ENCODE measurements at regions not wholly inside any gene's neighbourhood (a gene's known extent, or its start where the extent isn't known, plus 50 kb on each side); places are given as distances from the start of the nearest gene placed in this dataset.
"Not testable (repeated sequence)": the region's sequence is repeated elsewhere in the genome, so short reads cannot be mapped to it uniquely, and the experiment has no call there.

DNA sequence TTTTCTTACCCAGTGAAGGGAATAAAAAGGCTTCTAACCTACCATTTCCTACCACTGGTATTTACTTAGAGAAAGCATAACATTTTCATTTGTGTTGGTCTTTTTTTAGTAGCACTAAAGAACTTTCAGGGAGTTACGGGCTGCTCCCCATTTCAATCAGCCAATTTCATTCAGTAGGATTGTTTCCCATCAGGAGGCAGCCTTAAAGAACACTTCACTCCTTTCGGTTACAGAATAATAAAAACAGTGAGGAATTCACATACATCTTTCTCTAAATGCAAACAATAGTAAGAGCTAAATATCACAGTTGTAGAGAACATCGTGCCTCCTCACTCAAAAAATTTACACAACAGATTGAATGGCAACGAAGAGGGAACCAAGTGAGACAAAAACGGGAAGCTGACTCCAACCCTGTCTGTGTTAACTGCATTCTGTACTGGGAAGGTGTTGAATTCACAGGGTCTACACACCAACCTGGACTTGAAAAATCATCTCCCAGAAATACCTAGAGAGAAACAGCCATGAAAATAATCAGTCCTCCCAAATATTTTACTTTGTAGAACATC lies 55.5 kb upstream of the ABLIM1 start:
- Histone ChIP-seq H3K4me1 (peaks cover 0 to 20% (median 13%) of the 10 kb centered on the region in 3 donors), H3K27ac (peak overlapping the region in 3 of 4 donors; percentile 16 to 34 (median 22)), H3K4me3 (no peak overlapping the region), H3K27me3 (no peaks in the 10 kb centered on the region), H3K9me3 (no peaks in the 10 kb centered on the region), H3K36me3 (no peaks in the 10 kb centered on the region)
- TF ChIP-seq POLR2AphosphoS5 (IDR thresholded peaks at IDR 0.05) (no peak), POLR2A (IDR thresholded peaks at IDR 0.05) (no peak), EP300 (IDR thresholded peaks at IDR 0.05) (no peak)
- TF ChIP-seq, protein P1, sequence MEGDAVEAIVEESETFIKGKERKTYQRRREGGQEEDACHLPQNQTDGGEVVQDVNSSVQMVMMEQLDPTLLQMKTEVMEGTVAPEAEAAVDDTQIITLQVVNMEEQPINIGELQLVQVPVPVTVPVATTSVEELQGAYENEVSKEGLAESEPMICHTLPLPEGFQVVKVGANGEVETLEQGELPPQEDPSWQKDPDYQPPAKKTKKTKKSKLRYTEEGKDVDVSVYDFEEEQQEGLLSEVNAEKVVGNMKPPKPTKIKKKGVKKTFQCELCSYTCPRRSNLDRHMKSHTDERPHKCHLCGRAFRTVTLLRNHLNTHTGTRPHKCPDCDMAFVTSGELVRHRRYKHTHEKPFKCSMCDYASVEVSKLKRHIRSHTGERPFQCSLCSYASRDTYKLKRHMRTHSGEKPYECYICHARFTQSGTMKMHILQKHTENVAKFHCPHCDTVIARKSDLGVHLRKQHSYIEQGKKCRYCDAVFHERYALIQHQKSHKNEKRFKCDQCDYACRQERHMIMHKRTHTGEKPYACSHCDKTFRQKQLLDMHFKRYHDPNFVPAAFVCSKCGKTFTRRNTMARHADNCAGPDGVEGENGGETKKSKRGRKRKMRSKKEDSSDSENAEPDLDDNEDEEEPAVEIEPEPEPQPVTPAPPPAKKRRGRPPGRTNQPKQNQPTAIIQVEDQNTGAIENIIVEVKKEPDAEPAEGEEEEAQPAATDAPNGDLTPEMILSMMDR (IDR thresholded peaks at IDR 0.05), result no peak
- 74 to 77% methylated on average over 5 of the region's 5 CpGs for WGBS, 2 donors (ENCODE audit: low coverage in 1 of 2)
- no peak for ATAC-seq

DNA sequence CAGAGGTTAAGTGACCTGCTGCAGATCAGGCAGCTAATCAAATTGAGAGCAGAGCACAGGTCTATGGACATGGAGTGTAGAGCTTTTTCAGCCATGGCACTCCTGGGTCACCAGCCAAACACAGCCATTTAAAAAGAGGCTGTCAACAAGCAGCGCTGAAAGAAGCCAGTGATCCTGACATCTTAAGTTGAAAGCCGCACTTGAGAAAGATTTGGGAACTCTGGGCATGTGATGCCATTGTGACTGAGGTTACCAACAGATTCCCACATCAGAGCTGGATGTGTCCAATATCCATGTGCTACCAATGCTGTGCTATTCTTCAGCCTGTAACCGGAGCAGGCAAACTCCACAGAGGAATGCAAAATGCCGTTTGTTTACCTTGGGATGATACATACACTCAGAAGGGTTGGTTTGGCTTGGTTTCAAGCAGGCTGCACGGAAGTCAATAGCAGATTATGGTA lies 56.2 kb upstream of the ABLIM1 start:
- TF ChIP-seq POLR2AphosphoS5 (IDR thresholded peaks at IDR 0.05), result no peak
- no peak for TF ChIP-seq POLR2A (IDR thresholded peaks at IDR 0.05)
- TF ChIP-seq EP300 (IDR thresholded peaks at IDR 0.05), result no peak
- TF ChIP-seq, protein P1 (IDR thresholded peaks at IDR 0.05), result no peak
- Histone ChIP-seq H3K9me3 (no peaks in the 10 kb centered on the region), H3K27me3 (no peaks in the 10 kb centered on the region), H3K4me1 (peaks cover 0 to 20% (median 13%) of the 10 kb centered on the region in 3 donors), H3K4me3 (no peak overlapping the region), H3K36me3 (no peaks in the 10 kb centered on the region), H3K27ac (peak overlapping the region in 3 of 4 donors; percentile 7 to 34 (median 22))
- ATAC-seq, result no peak
- WGBS, 2 donors (ENCODE audit: low coverage in 1 of 2), result 37 to 46% methylated on average over 3 to 5 of the region's 5 CpGs

DNA sequence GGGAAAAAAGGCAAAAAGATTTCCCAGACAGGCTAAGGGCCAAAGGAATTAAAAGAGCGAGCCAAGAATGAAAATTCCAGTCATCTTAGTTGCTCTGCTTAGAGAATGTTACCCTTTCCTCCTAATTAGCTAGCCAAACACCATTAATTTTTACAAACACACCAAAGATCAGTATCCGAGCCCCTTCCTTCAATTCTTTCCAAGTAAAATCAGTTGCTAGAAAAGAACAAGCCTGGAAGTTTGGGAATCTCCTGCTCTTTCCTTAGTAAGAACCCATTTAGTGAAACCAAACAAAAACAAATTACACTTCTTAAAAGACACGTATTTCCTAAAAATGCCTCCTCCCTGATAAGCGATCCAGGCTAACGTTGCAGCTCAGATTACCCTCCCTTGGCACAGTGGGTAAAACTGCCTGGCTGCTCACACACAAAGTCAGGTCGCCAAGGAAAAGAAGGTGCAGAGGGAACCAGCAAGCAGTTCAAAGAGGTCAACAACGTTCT lies 57.1 kb upstream of the ABLIM1 start:
- Histone ChIP-seq H3K27ac (peak overlapping the region in 3 of 4 donors; percentile 7 to 46 (median 34)), H3K27me3 (no peaks in the 10 kb centered on the region), H3K4me1 (peaks cover 0 to 20% (median 13%) of the 10 kb centered on the region in 3 donors), H3K9me3 (no peaks in the 10 kb centered on the region), H3K4me3 (no peak overlapping the region), H3K36me3 (no peaks in the 10 kb centered on the region)
- 21 to 29% methylated on average over 7 of the region's 7 CpGs for WGBS, 2 donors (ENCODE audit: low coverage in 1 of 2)
- peak; percentile 53 for ATAC-seq
- peak; percentile 46 for TF ChIP-seq POLR2AphosphoS5 (IDR thresholded peaks at IDR 0.05)
- TF ChIP-seq EP300 (IDR thresholded peaks at IDR 0.05), result no peak

DNA sequence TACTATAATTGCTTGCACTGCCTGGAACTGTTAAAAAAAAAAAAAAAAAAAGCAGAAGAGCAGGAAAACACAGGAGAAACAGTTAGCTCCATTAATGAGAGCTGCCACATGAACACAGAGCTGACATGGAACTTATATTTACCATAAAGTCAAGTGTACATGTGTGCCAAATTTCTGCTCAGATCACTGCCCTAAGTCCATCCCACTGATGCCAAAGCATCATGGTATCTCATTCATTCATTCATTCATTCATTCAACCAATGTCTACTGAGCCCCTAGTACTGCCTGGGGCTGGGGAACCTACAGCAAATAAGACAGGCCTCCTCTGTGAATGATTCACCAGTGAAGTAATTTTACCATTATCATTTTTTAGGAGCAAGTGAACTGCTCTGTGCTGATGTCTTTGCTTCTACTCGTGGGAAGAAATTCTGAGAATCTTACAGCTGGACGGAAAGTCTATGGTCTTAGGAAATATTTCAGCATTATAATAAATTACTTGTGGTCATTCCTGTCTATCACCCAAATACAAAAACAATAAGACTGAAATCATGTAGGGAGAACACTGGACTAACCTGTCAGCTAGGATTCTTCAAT lies 58.8 kb upstream of the ABLIM1 start:
- no peak for ATAC-seq
- no peaks in the 10 kb centered on the region for H3K9me3 ChIP-seq
- no peak overlapping the region for H3K27ac ChIP-seq
- WGBS, 2 donors (ENCODE audit: low coverage in 1 of 2), result 76 to 81% methylated on average over 2 of the region's 2 CpGs
- TF ChIP-seq EP300 (IDR thresholded peaks at IDR 0.05) (no peak), POLR2AphosphoS5 (IDR thresholded peaks at IDR 0.05) (no peak), POLR2A (IDR thresholded peaks at IDR 0.05) (no peak)
- TF ChIP-seq, protein P1 (IDR thresholded peaks at IDR 0.05), result no peak
- no peaks in the 10 kb centered on the region for H3K27me3 ChIP-seq
- H3K4me1 ChIP-seq, result peaks cover 0 to 20% (median 13%) of the 10 kb centered on the region in 3 donors
- no peaks in the 10 kb centered on the region for H3K36me3 ChIP-seq
- no peak overlapping the region for H3K4me3 ChIP-seq

DNA sequence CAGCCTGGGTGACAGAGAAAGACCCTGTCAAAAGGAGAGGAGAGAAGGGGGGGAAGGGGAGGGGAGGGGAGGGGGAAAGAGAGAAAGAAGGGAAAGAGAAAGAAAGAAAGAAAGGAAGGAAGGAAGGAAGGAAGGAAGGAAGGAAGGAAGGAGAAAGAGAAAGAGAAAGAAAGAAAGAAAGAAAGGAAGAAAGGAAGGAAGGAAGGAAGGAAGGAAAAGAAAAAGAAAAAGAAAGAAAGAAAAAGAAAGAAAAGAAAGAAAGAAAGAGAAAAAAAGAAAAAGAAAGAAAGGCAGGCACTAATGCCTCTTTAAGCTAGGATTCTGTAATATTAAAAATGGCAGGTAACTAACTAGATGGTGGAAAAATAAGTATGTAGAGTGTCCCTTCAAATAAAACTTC lies 59.8 kb upstream of the ABLIM1 start:
- H3K27ac ChIP-seq, H3K36me3 ChIP-seq, H3K27me3 ChIP-seq, H3K9me3 ChIP-seq, ATAC-seq, H3K4me3 ChIP-seq: not testable (repeated sequence)
- H3K4me1 ChIP-seq, result peaks cover 0 to 20% (median 13%) of the 10 kb centered on the region in 3 donors

DNA sequence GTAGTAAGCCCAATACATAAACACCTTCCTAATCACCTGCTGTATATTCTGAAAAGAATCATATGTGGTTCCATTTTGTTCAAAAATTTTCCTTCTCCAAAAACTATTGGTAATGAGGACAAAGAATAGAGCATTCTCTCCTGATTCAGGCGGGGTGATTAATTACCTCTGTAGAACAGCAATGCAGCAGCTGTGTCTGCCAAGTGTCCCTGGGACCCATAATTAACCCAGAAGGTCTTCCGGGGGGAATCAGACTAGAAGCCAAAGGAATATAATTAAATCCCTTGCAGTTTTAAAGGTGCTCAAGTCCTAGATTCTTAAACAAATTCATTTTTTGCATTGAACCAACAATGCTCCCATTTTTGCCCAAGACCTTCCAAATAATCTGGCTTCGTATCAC lies 60.3 kb upstream of the ABLIM1 start:
- Histone ChIP-seq H3K27ac (no peak overlapping the region), H3K4me3 (no peak overlapping the region), H3K36me3 (no peaks in the 10 kb centered on the region), H3K27me3 (no peaks in the 10 kb centered on the region), H3K9me3 (no peaks in the 10 kb centered on the region), H3K4me1 (peaks cover 0 to 20% (median 13%) of the 10 kb centered on the region in 3 donors)
- WGBS, 2 donors (ENCODE audit: low coverage in 1 of 2), result 65 to 73% methylated on average over 3 of the region's 3 CpGs
- no peak for ATAC-seq
- TF ChIP-seq, protein P1 (IDR thresholded peaks at IDR 0.05), result no peak
- no peak for TF ChIP-seq POLR2A (IDR thresholded peaks at IDR 0.05)
- TF ChIP-seq POLR2AphosphoS5 (IDR thresholded peaks at IDR 0.05), result no peak
- no peak for TF ChIP-seq EP300 (IDR thresholded peaks at IDR 0.05)

Measured in gastroesophageal sphincter (tissue), 4 donors.